ENCODE measurements at regions not wholly inside any gene's neighbourhood (a gene's known extent, or its start where the extent isn't known, plus 50 kb on each side); places are given as distances from the start of the nearest gene placed in this dataset.

GRCh38 chr3:140816372-140817195, 125.1 kb upstream of the SLC25A36 start:
- no peak for TF ChIP-seq CTCF (conservative IDR thresholded peaks at IDR 0.05; ENCODE audit: low read length)
- DNase-seq (ENCODE audit: low read depth) = no peak
- H3K4me3 ChIP-seq (ENCODE audit: low read length) = no peak overlapping the region

GRCh38 chr3:140821493-140821892, 120.1 kb upstream of the SLC25A36 start:
- no peak for DNase-seq (ENCODE audit: low read depth)
- TF ChIP-seq CTCF (conservative IDR thresholded peaks at IDR 0.05; ENCODE audit: low read length) = no peak

GRCh38 chr3:140822401-140823047, 119.1 kb upstream of the SLC25A36 start:
- H3K4me3 ChIP-seq (ENCODE audit: low read length) = no peak overlapping the region
- no peak for TF ChIP-seq CTCF (conservative IDR thresholded peaks at IDR 0.05; ENCODE audit: low read length)
- no peak for DNase-seq (ENCODE audit: low read depth)

More at GRCh38 chr3:140821493-140821892, 120.1 kb upstream of the SLC25A36 start:
- no peak overlapping the region for H3K4me3 ChIP-seq (ENCODE audit: low read length)

GRCh38 chr3:140823106-140823505, 118.5 kb upstream of the SLC25A36 start:
- no peak overlapping the region for H3K4me3 ChIP-seq (ENCODE audit: low read length)
- DNase-seq (ENCODE audit: low read depth) = no peak
- no peak for TF ChIP-seq CTCF (conservative IDR thresholded peaks at IDR 0.05; ENCODE audit: low read length)

GRCh38 chr3:140827894-140828293, 113.7 kb upstream of the SLC25A36 start:
- no peak overlapping the region for H3K4me3 ChIP-seq (ENCODE audit: low read length)
- no peak for TF ChIP-seq CTCF (conservative IDR thresholded peaks at IDR 0.05; ENCODE audit: low read length)
- DNase-seq (ENCODE audit: low read depth) = no peak

GRCh38 chr3:140828585-140828984, 113.1 kb upstream of the SLC25A36 start:
- no peak for DNase-seq (ENCODE audit: low read depth)
- no peak overlapping the region for H3K4me3 ChIP-seq (ENCODE audit: low read length)
- no peak for TF ChIP-seq CTCF (conservative IDR thresholded peaks at IDR 0.05; ENCODE audit: low read length)

- H3K4me3 ChIP-seq (ENCODE audit: low read length) = no peak overlapping the region
- no peak for TF ChIP-seq CTCF (conservative IDR thresholded peaks at IDR 0.05; ENCODE audit: low read length)
- no peak for DNase-seq (ENCODE audit: low read depth)
Observed at GRCh38 chr3:140829796-140830195, 111.8 kb upstream of the SLC25A36 start.
